ENCODE measurements at regions not wholly inside any gene's neighbourhood (a gene's known extent, or its start where the extent isn't known, plus 50 kb on each side); places are given as distances from the start of the nearest gene placed in this dataset.

- POLR2A ChIA-PET = no interaction called here
- Histone ChIP-seq H3K36me3 (ENCODE audit: control insufficient read depth in 2 of 2, insufficient read depth in 1 of 2, low read length in 2 of 2) (no peaks in the 10 kb centered on the region), H3K9me3 (ENCODE audit: control insufficient read depth, insufficient read depth, low read depth, low read length) (no peaks in the 10 kb centered on the region; the same call in 1 of the 2 replicates), H3K4me3 (ENCODE audit: low read depth, low read length) (no peak overlapping the region), H3K27ac (ENCODE audit: extremely low read depth, low read depth, low read length) (no peak overlapping the region), H3K4me1 (ENCODE audit: control insufficient read depth, insufficient read depth, low read length) (no peaks in the 10 kb centered on the region)
- TF ChIP-seq ZNF529 (tag by site-specific recombination; IDR thresholded peaks at IDR 0.05; ENCODE audit: insufficient replicate concordance) = no peak
- TF ChIP-seq BCL6B (tag by site-specific recombination; IDR thresholded peaks at IDR 0.05) = no peak
- TF ChIP-seq ZNF354C (tag by site-specific recombination; IDR thresholded peaks at IDR 0.05; ENCODE audit: borderline replicate concordance, low read depth) = no peak
- TF ChIP-seq ZNF132 (tag by site-specific recombination; IDR thresholded peaks at IDR 0.05; ENCODE audit: borderline replicate concordance) = no peak
- TF ChIP-seq ZBTB6 (tag by site-specific recombination; IDR thresholded peaks at IDR 0.05) = no peak
- TF ChIP-seq ZNF362 (tag by site-specific recombination; IDR thresholded peaks at IDR 0.05) = no peak
- no peak for TF ChIP-seq ZNF792 (tag by site-specific recombination; IDR thresholded peaks at IDR 0.05)
- no peak for TF ChIP-seq ZNF510 (tag by site-specific recombination; IDR thresholded peaks at IDR 0.05; ENCODE audit: insufficient replicate concordance)
- TF ChIP-seq ZNF558 (tag by site-specific recombination; IDR thresholded peaks at IDR 0.05) = no peak
- TF ChIP-seq HOXD13 (CRISPR knock-in tag; IDR thresholded peaks at IDR 0.05; ENCODE audit: borderline replicate concordance) = no peak
- CTCF ChIA-PET = no interaction called here
These were observed 189.0 kb upstream of the PIRT start for GRCh38 chr17:11026903-11027302.

GRCh38 chr17:11023639-11024479, 186.0 kb upstream of the PIRT start:
- Histone ChIP-seq H3K4me3 (ENCODE audit: low read depth, low read length) (no peak overlapping the region), H3K36me3 (ENCODE audit: control insufficient read depth in 2 of 2, insufficient read depth in 1 of 2, low read length in 2 of 2) (no peaks in the 10 kb centered on the region), H3K4me1 (ENCODE audit: control insufficient read depth, insufficient read depth, low read length) (no peaks in the 10 kb centered on the region), H3K27ac (ENCODE audit: extremely low read depth, low read depth, low read length) (no peak overlapping the region), H3K9me3 (ENCODE audit: control insufficient read depth, insufficient read depth, low read depth, low read length) (no peaks in the 10 kb centered on the region)
- ChIA-PET CTCF (no interaction called here), POLR2A (no interaction called here)
- TF ChIP-seq ZNF266 (tag by site-specific recombination; IDR thresholded peaks at IDR 0.05; ENCODE audit: low read depth) (no peak), GLI4 (tag by site-specific recombination; IDR thresholded peaks at IDR 0.05) (no peak), ZNF280C (tag by site-specific recombination; IDR thresholded peaks at IDR 0.05) (no peak), ZFP41 (tag by site-specific recombination; IDR thresholded peaks at IDR 0.05; ENCODE audit: borderline replicate concordance) (no peak), ZBTB26 (tag by site-specific recombination; optimal IDR thresholded peaks at IDR 0.05) (no peak), ZBTB49 (tag by site-specific recombination; IDR thresholded peaks at IDR 0.05; ENCODE audit: low read depth) (no peak), ZNF37A (tag by site-specific recombination; IDR thresholded peaks at IDR 0.05) (no peak), EGR2 (tag by site-specific recombination; IDR thresholded peaks at IDR 0.05; ENCODE audit: low read depth) (no peak), ZNF610 (tag by site-specific recombination; IDR thresholded peaks at IDR 0.05; ENCODE audit: borderline replicate concordance) (no peak), ZNF843 (tag by site-specific recombination; IDR thresholded peaks at IDR 0.05) (no peak), ZNF146 (tag by site-specific recombination; IDR thresholded peaks at IDR 0.05) (no peak), ZNF426 (tag by site-specific recombination; IDR thresholded peaks at IDR 0.05) (no peak), ZFHX2 (tag by site-specific recombination; conservative IDR thresholded peaks at IDR 0.05) (no peak), ZNF585B (tag by site-specific recombination; IDR thresholded peaks at IDR 0.05) (no peak)
